ENCODE measurements at regions not wholly inside any gene's neighbourhood (a gene's known extent, or its start where the extent isn't known, plus 50 kb on each side); places are given as distances from the start of the nearest gene placed in this dataset.

DNA sequence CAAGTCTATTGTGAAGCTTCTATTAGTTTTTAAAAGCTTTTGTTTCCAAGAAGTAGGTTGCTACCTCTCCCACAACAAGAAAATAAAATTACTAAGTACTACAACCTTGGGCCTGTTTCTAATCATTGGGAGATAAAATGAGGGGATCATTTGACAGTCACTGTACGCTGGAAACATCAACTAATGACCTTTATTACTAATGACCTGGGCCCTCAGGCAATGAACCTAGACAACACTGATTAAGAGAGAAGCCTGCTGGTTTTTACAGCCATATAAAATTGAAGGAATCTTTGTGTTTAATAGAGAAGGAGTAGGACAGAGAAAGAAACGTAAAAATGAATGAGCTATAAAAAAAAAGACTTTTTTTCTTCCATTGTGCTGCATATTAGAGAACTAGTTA is 1000.9 kb downstream of the STPG2 start:
- TF ChIP-seq, protein P1, sequence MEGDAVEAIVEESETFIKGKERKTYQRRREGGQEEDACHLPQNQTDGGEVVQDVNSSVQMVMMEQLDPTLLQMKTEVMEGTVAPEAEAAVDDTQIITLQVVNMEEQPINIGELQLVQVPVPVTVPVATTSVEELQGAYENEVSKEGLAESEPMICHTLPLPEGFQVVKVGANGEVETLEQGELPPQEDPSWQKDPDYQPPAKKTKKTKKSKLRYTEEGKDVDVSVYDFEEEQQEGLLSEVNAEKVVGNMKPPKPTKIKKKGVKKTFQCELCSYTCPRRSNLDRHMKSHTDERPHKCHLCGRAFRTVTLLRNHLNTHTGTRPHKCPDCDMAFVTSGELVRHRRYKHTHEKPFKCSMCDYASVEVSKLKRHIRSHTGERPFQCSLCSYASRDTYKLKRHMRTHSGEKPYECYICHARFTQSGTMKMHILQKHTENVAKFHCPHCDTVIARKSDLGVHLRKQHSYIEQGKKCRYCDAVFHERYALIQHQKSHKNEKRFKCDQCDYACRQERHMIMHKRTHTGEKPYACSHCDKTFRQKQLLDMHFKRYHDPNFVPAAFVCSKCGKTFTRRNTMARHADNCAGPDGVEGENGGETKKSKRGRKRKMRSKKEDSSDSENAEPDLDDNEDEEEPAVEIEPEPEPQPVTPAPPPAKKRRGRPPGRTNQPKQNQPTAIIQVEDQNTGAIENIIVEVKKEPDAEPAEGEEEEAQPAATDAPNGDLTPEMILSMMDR (IDR thresholded peaks at IDR 0.05; ENCODE audit: low read depth, low read length), result no peak
- H3K9me3 ChIP-seq, result no peaks in the 10 kb centered on the region
- DNase-seq, result peak; percentile 67
- peaks cover 32% of the 10 kb centered on the region for H3K4me1 ChIP-seq
- H3K4me3 ChIP-seq (ENCODE audit: low read depth, low read length), result no peak overlapping the region
- H3K27me3 ChIP-seq, result no peaks in the 10 kb centered on the region
- no peaks in the 10 kb centered on the region for H3K36me3 ChIP-seq

GRCh38 chr4:97142893-97143292 is 1000.4 kb downstream of the STPG2 start:
- Histone ChIP-seq H3K4me3 (ENCODE audit: low read depth, low read length) (no peak overlapping the region), H3K9me3 (no peaks in the 10 kb centered on the region), H3K4me1 (peaks cover 32% of the 10 kb centered on the region), H3K36me3 (no peaks in the 10 kb centered on the region), H3K27me3 (no peaks in the 10 kb centered on the region)
- TF ChIP-seq, protein P1 (IDR thresholded peaks at IDR 0.05; ENCODE audit: low read depth, low read length), result no peak
- DNase-seq, result no peak

DNA sequence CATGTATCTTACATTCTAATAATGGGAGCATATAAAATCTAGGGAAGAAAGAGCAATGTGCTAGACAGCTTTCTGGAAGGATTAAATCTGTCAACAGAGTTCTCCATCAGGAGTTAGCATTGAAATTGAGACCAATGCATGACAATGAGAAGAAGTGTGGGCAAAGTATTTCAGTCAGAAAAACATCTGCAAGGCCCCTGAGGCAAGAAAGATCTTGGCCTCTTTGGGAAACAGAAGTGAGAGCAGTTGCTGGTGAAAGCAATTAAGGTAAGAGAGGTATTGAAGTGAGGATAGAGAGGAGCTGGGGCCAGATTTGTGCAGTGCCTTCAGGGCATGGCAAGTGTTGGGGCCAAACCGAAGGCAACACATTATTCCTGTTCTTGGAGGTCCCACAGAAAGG is 999.1 kb downstream of the STPG2 start:
- TF ChIP-seq, protein P1 (IDR thresholded peaks at IDR 0.05; ENCODE audit: low read depth, low read length), result no peak
- no peak for DNase-seq
- Histone ChIP-seq H3K4me1 (peaks cover 32% of the 10 kb centered on the region), H3K9me3 (no peaks in the 10 kb centered on the region), H3K36me3 (no peaks in the 10 kb centered on the region), H3K27me3 (no peaks in the 10 kb centered on the region), H3K4me3 (ENCODE audit: low read depth, low read length) (no peak overlapping the region)

DNA sequence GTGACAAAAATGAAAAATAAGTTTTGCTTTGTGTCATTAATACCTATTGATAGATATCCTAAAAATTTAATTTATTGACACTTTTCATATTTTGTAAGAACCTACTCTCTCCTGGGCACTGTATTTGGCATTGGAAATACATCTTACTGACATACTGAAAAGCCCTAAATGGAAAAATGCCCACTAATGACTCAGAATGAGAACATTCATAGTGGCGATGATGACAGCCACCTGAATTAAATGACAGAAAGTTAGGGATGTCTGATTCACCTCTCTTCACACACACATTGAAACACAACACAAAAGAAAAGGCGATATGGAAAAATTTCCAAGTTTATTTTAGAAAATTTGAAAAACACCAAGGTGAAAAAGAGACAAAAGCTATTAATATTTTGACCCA is 992.3 kb downstream of the STPG2 start:
- Histone ChIP-seq H3K4me3 (ENCODE audit: low read depth, low read length) (no peak overlapping the region), H3K36me3 (no peaks in the 10 kb centered on the region), H3K9me3 (no peaks in the 10 kb centered on the region), H3K4me1 (peaks cover 11% of the 10 kb centered on the region), H3K27me3 (no peaks in the 10 kb centered on the region)
- TF ChIP-seq, protein P1 (IDR thresholded peaks at IDR 0.05; ENCODE audit: low read depth, low read length), result no peak
- no peak for DNase-seq

- TF ChIP-seq, protein P1 (IDR thresholded peaks at IDR 0.05; ENCODE audit: low read depth, low read length), result no peak
- H3K4me1 ChIP-seq, result peaks cover 8% of the 10 kb centered on the region; the same call in 1 of the 2 replicates
- no peaks in the 10 kb centered on the region for H3K9me3 ChIP-seq
Measured at GRCh38 chr4:97152149-97152548, 991.1 kb downstream of the STPG2 start.

DNA sequence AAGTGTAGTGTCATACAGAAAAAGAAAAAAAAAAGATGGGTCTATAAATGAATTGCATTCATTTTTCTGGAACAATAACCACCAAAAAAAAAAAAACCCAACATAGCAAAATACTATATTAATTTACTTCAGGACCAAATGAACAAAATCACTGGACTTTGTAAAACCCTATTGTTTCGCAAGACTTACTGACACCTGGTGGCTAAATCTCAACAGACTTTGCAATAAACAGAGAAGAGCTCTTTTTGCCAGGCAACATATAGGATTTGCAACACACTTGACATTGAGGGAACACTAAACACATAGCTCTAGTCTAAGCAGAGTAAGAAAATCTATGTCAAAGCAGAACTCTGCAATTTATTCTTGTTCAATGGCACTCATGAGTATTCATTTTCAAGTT is 990.2 kb downstream of the STPG2 start:
- peaks cover 8% of the 10 kb centered on the region; the same call in 1 of the 2 replicates for H3K4me1 ChIP-seq
- no peaks in the 10 kb centered on the region for H3K9me3 ChIP-seq
- H3K27me3 ChIP-seq, result no peaks in the 10 kb centered on the region
- no peak overlapping the region for H3K4me3 ChIP-seq (ENCODE audit: low read depth, low read length)
- no peaks in the 10 kb centered on the region for H3K36me3 ChIP-seq
- DNase-seq, result no peak
- TF ChIP-seq, protein P1 (IDR thresholded peaks at IDR 0.05; ENCODE audit: low read depth, low read length), result peak; percentile 64

More at GRCh38 chr4:97152149-97152548, 991.1 kb downstream of the STPG2 start:
- no peaks in the 10 kb centered on the region for H3K36me3 ChIP-seq
- H3K4me3 ChIP-seq (ENCODE audit: low read depth, low read length), result no peak overlapping the region
- no peaks in the 10 kb centered on the region for H3K27me3 ChIP-seq
- DNase-seq, result no peak

All from BE2C (cell line).